Lower lobe of right lung (tissue), 2 donors: ENCODE measurements at regions not wholly inside any gene's neighbourhood (a gene's known extent, or its start where the extent isn't known, plus 50 kb on each side); places are given as distances from the start of the nearest gene placed in this dataset.
"Not testable (repeated sequence)": the region's sequence is repeated elsewhere in the genome, so short reads cannot be mapped to it uniquely, and the experiment has no call there.

Experiments
- ATAC-seq, 2 donors: fragments of 200-7000 bp; cut with Tn5 transposase; one replicate each; pipeline ENCODE4 v1.9.1; 2020 to 2022; ENCODE audit warnings: mild to moderate bottlenecking in 2 of 2, moderate library complexity in 2 of 2
- DNase-seq: peaks from one replicate; pipeline ENCODE4 v3.0.0-alpha.2; 2020
- H3K27ac ChIP-seq: fragments of 200-600 bp; one replicate; pipeline ENCODE4 v1.8.0; 2022
- H3K27me3 ChIP-seq: fragments of 200-600 bp; one replicate; pipeline ENCODE4 v1.8.0; 2022; ENCODE audit warnings: low read depth
- H3K36me3 ChIP-seq: fragments of 200-600 bp; one replicate; pipeline ENCODE4 v1.8.0; 2022; ENCODE audit warnings: mild to moderate bottlenecking
- H3K4me1 ChIP-seq: fragments of 200-600 bp; one replicate; pipeline ENCODE4 v1.8.0; 2022
- H3K4me3 ChIP-seq: fragments of 200-600 bp; one replicate; pipeline ENCODE4 v1.8.0; 2022; ENCODE audit warnings: mild to moderate bottlenecking
- H3K9me3 ChIP-seq: fragments of 200-600 bp; one replicate; pipeline ENCODE4 v1.8.0; 2022
- intact Hi-C: fragments of 100-400 bp; cut with DNase I; formaldehyde crosslinking; loops from one replicate; pipeline ENCODE4 v1.11.0; 2022
- TF ChIP-seq, protein P1 (sequence below): fragments of 200-600 bp; IDR thresholded peaks from one replicate; pipeline ENCODE4 v1.8.0; 2022; ENCODE audit warnings: antibody characterized with exemption, mild to moderate bottlenecking
- donor health status: DM: no; HTN: yes; CAD: no; lungs with severe emphysema.

DNA sequence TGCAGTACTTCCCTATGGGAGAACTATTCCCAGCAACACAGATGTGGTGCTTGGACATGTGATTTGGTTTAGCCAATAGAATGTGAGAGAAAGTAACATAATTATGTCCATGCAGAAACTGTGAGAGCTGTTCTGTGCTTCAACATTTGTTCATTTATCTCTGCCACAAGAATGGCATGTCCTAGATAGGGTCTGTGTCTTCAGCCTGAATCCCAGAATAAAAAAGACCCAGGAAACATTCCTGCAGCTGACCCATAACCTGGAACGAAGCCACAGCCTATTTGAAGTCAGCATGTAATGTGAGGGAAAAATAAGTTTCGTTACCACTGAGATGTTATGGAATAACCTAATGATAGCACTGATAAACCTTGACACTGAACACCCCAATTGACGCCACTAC lies 552.0 kb upstream of the USP24 start:
- no peak overlapping the region for H3K27ac ChIP-seq
- H3K36me3 ChIP-seq: no peaks in the 10 kb centered on the region
- no peaks in the 10 kb centered on the region for H3K4me1 ChIP-seq
- intact Hi-C loops: no loop called here
- DNase-seq (no peak), ATAC-seq (no peak)
- H3K9me3 ChIP-seq: no peaks in the 10 kb centered on the region
- H3K4me3 ChIP-seq: no peak overlapping the region
- H3K27me3 ChIP-seq: no peaks in the 10 kb centered on the region
- TF ChIP-seq, protein P1, sequence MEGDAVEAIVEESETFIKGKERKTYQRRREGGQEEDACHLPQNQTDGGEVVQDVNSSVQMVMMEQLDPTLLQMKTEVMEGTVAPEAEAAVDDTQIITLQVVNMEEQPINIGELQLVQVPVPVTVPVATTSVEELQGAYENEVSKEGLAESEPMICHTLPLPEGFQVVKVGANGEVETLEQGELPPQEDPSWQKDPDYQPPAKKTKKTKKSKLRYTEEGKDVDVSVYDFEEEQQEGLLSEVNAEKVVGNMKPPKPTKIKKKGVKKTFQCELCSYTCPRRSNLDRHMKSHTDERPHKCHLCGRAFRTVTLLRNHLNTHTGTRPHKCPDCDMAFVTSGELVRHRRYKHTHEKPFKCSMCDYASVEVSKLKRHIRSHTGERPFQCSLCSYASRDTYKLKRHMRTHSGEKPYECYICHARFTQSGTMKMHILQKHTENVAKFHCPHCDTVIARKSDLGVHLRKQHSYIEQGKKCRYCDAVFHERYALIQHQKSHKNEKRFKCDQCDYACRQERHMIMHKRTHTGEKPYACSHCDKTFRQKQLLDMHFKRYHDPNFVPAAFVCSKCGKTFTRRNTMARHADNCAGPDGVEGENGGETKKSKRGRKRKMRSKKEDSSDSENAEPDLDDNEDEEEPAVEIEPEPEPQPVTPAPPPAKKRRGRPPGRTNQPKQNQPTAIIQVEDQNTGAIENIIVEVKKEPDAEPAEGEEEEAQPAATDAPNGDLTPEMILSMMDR: no peak

- H3K4me3 ChIP-seq, H3K9me3 ChIP-seq, H3K27ac ChIP-seq, H3K36me3 ChIP-seq, ATAC-seq, DNase-seq, H3K4me1 ChIP-seq, H3K27me3 ChIP-seq, intact Hi-C loops: not testable (repeated sequence)
Measured at GRCh38 chr1:55765505-55765904, 550.3 kb upstream of the USP24 start.

DNA sequence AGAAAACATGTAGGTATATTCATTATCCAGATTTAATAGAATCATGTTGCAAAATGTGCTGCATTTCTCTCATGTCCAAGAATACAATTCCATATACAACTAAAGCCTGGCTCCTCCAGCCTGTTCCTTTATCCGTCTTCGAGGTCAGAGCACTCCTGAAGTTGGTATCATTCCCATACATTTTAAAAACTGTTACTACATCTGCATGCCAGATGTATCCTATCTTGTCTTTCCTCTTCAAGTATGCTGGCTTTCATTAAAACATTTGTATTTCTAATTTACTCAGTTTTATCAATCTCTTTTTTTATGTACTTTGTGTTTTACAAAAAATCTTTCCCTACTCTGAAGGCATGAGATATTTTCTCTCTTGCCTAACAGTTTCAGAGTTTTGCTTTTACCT lies 536.6 kb upstream of the USP24 start:
- TF ChIP-seq, protein P1: no peak
- intact Hi-C loops: no loop called here
- Histone ChIP-seq H3K4me3 (no peak overlapping the region), H3K27me3 (no peaks in the 10 kb centered on the region), H3K27ac (no peak overlapping the region), H3K9me3 (no peaks in the 10 kb centered on the region), H3K4me1 (no peaks in the 10 kb centered on the region), H3K36me3 (no peaks in the 10 kb centered on the region)
- DNase-seq: no peak
- ATAC-seq: no peak

DNA sequence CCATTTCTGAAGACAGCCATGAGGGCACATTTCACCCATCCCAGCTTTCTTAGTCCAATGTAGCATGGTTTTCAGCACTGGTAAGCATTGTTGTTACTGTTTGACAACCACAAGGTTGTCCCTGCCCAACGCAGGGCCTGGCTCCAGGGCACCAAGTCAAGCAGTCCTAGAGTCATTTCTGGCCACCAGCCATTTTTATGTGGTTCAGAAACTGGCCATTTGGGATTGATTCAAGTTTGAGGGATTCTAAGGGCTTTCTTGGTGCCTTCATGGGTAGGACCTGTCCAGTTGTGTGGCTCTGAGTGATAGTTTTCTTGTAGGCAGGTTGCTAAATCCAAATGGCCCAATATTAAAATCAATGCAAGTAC lies 535.4 kb upstream of the USP24 start:
- ATAC-seq: no peak
- no peak overlapping the region for H3K4me3 ChIP-seq
- no peaks in the 10 kb centered on the region for H3K9me3 ChIP-seq
- H3K27me3 ChIP-seq: no peaks in the 10 kb centered on the region
- H3K36me3 ChIP-seq: no peaks in the 10 kb centered on the region
- DNase-seq: no peak
- no peaks in the 10 kb centered on the region for H3K4me1 ChIP-seq
- intact Hi-C loops: no loop called here
- TF ChIP-seq, protein P1: no peak
- no peak overlapping the region for H3K27ac ChIP-seq

DNA sequence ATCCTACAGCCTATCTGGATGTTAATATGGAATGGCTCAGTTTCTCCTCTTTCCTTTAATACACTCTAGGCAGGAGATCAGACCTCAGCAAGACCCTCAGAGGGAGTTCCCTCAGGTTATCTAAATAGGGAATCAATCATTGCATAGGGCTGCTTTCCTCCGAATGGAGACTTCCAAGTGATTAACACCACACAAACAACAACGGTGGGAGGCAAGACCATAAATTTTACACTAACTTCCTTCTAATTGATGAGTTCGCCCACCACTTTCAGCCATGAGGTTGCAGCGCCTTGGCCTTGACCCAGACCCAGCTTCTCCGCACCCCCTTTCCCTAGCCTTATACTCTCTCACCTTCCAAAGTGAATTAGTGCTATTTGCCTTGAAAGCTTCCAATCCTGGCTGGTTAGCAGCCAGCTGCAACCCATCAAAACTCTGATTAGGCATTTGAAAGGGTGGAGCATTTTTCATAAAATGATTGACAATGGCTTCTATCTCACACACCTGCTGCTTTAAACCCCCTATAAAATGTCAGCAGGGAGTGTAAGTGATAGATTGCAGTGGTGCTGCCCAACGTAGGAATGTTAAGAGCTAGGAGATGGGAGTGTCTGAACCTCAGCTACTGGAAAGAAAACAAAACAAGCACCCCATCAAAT lies 534.9 kb upstream of the USP24 start:
- DNase-seq: no peak
- no peak overlapping the region for H3K27ac ChIP-seq
- intact Hi-C loops: no loop called here
- no peaks in the 10 kb centered on the region for H3K36me3 ChIP-seq
- ATAC-seq: no peak
- H3K9me3 ChIP-seq: no peaks in the 10 kb centered on the region
- no peaks in the 10 kb centered on the region for H3K27me3 ChIP-seq
- no peak overlapping the region for H3K4me3 ChIP-seq
- no peaks in the 10 kb centered on the region for H3K4me1 ChIP-seq
- TF ChIP-seq, protein P1: no peak

- H3K4me1 ChIP-seq: no peaks in the 10 kb centered on the region
- ATAC-seq (no peak), DNase-seq (no peak)
- TF ChIP-seq, protein P1: no peak
- H3K4me3 ChIP-seq: no peak overlapping the region
- no peak overlapping the region for H3K27ac ChIP-seq
- H3K9me3 ChIP-seq: no peaks in the 10 kb centered on the region
- H3K36me3 ChIP-seq: no peaks in the 10 kb centered on the region
- H3K27me3 ChIP-seq: no peaks in the 10 kb centered on the region
- intact Hi-C loops: no loop called here
Measured at GRCh38 chr1:55747408-55747841, 532.3 kb upstream of the USP24 start.
